Stimulated activated CD4-positive, alpha-beta T cell treated with anti-CD3 and anti-CD28 coated beads, Interleukin-4, amount 100 ng/mL, for 4 hours (primary cell): ENCODE measurements at regions not wholly inside any gene's neighbourhood (a gene's known extent, or its start where the extent isn't known, plus 50 kb on each side); places are given as distances from the start of the nearest gene placed in this dataset.
A peak's percentile ranks its signal among the peaks of the same experiment; 100 is the strongest.
"Not testable (repeated sequence)": the region's sequence is repeated elsewhere in the genome, so short reads cannot be mapped to it uniquely, and the experiment has no call there.

Experiments
- DNase-seq, 2 experiments: peaks; one replicate each; pipeline ENCODE4 v3.0.0-alpha.2; 2020

- no peak for DNase-seq
Measured at GRCh38 chr3:107209302-107209990, 167.8 kb upstream of the CCDC54 start.

GRCh38 chr3:107211608-107212007 lies 165.6 kb upstream of the CCDC54 start:
- no peak for DNase-seq

GRCh38 chr3:107212618-107213017 lies 164.6 kb upstream of the CCDC54 start:
- no peak for DNase-seq

- no peak for DNase-seq
Measured at GRCh38 chr3:107213044-107213669, 164.1 kb upstream of the CCDC54 start.

- DNase-seq, result no peak
Measured at GRCh38 chr3:107216229-107216628, 161.0 kb upstream of the CCDC54 start.

- no peak for DNase-seq
Measured at GRCh38 chr3:107216711-107217110, 160.5 kb upstream of the CCDC54 start.

- no peak for DNase-seq
Measured at GRCh38 chr3:107217172-107217571, 160.1 kb upstream of the CCDC54 start.

GRCh38 chr3:107218864-107219269 lies 158.4 kb upstream of the CCDC54 start:
- DNase-seq, result no peak

- no peak for DNase-seq
Measured at GRCh38 chr3:107220538-107220937, 156.7 kb upstream of the CCDC54 start.

GRCh38 chr3:107221856-107222255 lies 155.4 kb upstream of the CCDC54 start:
- no peak for DNase-seq

GRCh38 chr3:107222907-107223306 lies 154.3 kb upstream of the CCDC54 start:
- DNase-seq, result no peak

GRCh38 chr3:107224026-107224596 lies 153.1 kb upstream of the CCDC54 start:
- DNase-seq, result no peak

GRCh38 chr3:107227091-107227490 lies 150.1 kb upstream of the CCDC54 start:
- DNase-seq, result no peak

GRCh38 chr3:107233877-107234276 lies 143.4 kb upstream of the CCDC54 start:
- not testable (repeated sequence) for DNase-seq

GRCh38 chr3:107235193-107235927 lies 141.9 kb upstream of the CCDC54 start:
- no peak for DNase-seq

- peak in 1 of 2 experiments; percentile 23 for DNase-seq
Measured at GRCh38 chr3:107235928-107236315, 141.3 kb upstream of the CCDC54 start.

- no peak for DNase-seq
Measured at GRCh38 chr3:107236655-107237337, 140.4 kb upstream of the CCDC54 start.

GRCh38 chr3:107238787-107239186 lies 138.5 kb upstream of the CCDC54 start:
- DNase-seq, result no peak

GRCh38 chr3:107239703-107240102 lies 137.5 kb upstream of the CCDC54 start:
- DNase-seq, result no peak

GRCh38 chr3:107240183-107241091 lies 136.8 kb upstream of the CCDC54 start:
- DNase-seq, result peak; percentile 69 to 74

- no peak for DNase-seq
Measured at GRCh38 chr3:107241217-107241616, 136.0 kb upstream of the CCDC54 start.

GRCh38 chr3:107242579-107242978 lies 134.7 kb upstream of the CCDC54 start:
- no peak for DNase-seq
